Activated T-helper 1 cell treated with anti-CD3 and anti-CD28 coated beads, Interleukin-2, amount 50 U/mL, for 16 hours (primary cell): ENCODE measurements at regions not wholly inside any gene's neighbourhood (a gene's known extent, or its start where the extent isn't known, plus 50 kb on each side); places are given as distances from the start of the nearest gene placed in this dataset.

Experiments
- DNase-seq, 2 donors: peaks; one replicate each; pipeline ENCODE4 v3.0.0-alpha.2; 2020; ENCODE audit warnings: low read depth in 1 of 2, low spot score in 1 of 2

DNA sequence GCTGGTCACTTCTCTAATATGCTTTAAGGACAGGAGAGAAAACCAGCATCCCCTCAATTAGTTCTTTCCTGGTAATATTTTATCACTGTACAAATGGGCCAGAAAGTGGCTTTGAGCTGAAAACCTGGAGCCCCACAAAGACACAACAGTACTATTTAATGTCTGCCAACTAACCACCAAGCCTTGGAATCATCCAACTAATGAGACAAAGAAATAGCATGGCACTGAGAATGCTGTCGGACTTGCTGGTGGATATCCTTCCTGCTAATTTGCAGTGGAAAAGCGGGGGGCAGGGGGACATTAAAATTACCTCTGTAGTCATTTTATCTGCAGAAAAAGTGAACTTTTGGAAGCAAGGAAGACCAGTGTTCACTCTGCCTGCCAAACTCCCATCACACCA, 288.5 kb downstream of the KBTBD8 start:
- DNase-seq, result no peak

DNA sequence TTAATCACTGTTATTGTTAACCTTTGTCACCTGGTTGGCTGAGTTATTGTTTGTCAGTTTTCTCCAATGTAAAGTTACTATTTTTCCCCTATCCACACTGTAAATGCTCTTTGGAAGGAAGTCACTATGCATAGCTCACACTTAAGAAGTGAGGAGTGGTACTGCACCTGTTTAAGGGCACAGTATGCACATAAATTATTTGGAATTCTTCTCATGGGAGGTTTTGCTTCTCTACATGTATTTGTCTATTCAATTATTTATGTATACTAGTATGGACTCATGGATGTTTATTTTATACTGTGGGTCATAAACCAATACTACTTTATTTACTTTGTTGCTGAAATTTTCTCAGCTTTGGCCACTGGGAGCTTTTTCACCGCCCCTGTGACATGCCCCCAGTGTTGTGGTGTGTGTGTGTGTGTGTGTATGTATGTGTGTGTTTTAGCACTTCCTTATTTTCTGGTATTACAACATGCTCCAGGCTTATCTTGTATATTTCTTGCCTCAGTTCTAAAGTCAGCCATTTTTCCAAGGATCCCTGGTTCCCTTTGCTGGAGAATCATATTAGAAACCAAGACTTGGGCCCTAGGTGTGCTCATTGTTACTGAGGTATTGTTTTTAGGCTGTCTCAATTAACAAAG, 290.5 kb downstream of the KBTBD8 start:
- no peak for DNase-seq

DNA sequence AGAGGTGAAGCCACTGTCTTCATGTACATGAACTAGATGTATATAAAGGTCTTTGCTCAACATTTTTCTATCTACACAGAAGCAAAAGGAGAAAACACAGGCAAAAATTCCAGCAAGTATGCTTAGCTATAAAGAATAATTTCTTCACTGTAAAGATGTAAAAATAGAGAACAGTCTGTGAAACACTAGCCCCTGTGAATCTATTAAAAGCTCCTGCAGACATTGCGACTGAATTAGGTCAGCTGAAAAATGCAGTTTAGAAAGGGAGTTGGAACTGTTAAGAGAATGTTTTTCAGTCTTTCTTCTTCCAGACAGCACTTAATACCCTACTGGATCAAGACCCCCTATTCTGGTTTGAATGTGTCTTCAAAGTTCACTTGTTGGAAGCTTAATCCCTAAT, 291.5 kb downstream of the KBTBD8 start:
- DNase-seq, result no peak

DNA sequence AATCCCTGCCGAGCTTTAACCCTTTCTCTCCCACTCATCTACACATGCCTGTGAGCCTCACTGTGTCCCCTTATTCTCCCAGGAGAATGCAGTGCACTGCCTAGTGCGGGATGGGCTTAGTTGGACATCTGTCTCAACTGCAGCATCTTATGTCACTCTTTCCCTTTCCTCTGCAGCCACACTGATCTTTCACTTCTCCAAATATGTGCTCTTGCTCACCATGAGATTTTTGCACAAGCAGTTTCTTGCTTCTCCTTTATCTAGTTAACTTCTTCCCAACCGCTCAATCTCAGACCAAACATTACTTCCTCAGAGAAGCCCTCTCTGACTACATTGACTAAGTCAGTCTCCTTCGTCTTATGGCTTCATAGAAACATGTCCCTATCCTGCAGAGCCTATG, 292.3 kb downstream of the KBTBD8 start:
- no peak for DNase-seq

DNA sequence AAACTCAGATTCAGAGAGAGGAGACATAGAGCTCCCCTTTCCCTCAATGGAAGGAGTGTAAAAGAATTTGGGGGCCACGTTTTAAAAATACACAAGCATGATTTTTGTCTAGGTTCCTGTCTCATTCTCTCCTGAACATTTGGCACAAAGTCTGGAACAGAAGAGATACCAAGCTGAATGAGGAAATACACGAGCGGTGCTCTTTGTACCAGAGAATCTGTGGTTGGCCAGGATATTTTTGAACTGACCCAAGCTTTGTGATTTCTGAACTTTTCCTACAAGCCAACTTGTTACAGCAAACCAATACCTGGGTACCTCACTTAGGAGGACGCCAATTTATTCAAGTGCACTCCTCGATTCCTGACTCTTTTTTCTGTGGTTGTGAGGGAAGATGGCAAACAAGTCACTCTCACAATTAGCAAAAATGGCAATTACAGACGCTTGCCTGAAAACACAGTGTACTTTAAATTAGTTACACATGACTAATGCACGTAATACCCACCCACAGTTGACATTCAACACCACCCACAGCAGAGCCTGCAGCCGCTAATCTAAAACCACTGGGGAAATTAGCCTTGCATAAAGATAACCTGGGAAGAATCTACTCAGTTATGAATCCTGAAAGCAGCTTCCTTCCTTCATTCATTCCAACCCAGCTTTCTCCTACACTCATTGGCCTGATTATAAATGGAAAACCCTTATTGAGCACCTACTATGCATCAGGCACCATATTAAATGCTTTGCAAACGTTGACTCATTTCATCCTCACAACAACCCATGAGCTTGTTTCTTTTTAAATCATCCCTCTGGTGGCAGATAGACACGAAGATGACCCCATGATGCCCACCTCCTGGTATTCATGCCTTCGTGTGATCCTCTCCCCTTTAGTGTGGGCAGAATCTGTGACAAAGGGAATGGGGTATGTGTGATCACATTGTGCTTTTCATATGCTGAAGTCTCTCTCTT, 293.5 kb downstream of the KBTBD8 start:
- DNase-seq, result no peak

DNA sequence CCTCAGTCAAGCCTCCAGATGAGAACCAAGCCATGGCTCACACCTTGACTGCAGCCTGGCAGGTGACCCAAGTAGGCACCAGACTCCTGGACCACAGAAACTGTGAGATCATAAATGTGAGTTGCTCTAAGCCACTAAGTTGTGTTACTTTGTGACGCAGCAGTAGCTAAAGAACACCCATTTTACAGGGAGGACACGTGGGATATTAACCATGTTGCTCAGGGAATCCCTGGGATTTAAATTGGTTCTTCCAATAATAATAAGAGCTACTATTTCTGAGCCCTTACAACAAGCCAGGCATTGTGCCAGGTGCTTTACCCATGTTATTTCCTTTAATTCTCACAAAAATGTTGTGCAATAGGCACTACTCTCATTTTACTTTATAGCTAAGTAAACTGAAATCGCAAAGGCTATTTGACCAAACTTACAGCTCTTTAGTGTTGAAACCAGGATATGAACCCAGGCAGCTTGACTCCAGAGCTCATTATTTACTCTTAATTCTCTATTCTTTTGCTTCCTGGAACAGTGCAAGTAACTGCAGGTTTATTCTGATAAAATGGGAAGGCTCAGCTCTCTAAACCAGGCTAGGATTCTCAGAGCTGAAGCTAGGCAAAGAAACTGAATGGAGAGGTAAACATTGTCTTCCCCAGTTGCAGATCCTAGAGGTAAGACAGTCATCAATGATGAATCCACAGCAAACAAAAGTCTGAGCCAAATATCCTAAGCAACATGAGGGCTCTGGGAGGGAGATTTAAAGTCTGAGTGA, 294.4 kb downstream of the KBTBD8 start:
- DNase-seq, result no peak

DNA sequence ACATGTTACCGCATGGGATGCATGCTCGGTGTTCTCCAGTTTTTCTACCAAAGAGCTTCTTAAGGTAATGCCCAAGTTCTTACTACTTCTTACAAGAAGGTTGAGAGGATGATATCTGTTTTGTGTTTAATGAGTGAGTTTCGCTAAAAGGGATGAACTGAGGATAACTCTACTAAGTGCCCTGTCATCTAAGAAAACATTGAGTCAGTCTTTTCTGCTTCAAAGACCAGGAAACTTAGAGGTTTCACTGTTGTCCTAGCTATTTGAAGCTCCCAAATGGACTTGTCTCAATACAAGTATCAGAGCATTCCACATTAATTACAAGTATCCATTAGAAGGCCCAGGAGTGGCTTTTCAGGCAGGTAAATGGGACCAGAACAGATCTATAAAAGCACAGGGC, 296.2 kb downstream of the KBTBD8 start:
- DNase-seq, result no peak

DNA sequence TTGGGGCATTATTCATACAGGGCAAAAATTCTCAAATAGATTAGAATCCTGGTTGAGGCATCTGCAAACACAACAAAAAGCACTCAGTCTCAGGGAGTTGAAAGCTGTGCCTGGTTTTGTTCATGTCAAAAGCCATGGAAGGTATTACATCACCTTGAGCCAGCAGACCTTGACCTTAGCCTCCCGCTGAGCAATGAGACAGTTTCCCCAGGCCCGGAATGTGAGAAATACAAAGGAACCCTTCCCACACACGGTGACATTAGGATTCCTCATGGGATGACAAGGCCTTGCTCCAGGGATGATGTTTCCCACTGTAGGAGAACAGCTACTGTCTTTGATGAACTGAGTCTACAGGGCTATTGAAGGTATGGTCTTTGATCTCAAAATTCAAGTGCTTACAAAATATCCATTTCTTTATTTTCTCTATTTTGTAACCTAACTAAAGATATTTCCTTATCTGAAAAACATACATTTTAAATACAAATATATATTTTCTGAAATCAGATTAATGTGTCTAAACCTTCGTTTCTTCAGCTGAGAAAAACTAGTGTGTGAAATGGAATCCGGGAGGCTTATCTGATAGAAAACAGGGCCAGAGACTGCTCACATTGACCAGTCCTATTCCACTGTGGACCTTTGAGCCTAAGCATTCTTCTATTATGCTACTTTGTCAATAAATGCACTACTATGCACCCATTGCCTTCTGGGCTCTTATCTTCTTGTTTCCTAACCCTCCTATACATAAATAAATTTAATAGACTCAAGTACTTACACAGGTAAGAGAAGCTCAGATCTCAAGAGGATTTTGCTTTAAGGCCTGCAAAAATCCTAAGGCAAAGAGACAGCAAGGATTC, 298.2 kb downstream of the KBTBD8 start:
- no peak for DNase-seq

DNA sequence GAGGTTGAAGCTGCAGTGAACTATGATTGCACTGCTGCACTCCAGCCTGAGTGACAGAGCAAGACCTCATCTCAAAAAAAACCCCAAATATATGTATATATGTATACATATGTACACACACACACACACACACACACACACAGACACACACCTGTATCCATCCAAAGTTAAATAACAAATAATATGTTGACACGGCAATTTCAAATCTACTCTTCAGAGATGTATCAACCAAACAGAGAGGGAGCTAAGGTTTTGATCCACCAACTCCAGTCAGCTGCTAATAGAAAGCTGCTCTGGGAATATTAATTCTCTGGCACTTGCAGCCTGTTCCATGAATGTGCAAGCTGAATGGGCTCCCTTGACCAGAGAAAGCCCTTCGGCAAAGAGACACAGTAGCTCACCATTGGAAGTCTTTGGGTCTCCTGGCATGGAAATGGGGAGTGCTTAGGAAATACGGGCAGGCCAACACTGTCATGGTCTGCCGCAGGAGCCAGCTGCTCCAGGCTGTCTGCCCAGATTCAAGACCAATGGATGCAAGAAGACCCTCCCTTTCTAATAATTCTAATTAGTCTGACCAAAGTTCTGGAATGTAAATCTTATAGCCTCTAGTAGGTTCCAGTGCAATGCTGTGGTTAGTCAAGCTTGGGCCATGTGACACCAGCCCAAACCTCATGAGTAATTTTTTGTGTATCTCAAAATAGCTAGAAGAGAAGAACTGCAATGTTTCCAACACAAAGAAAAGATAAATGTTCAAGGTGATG, 299.8 kb downstream of the KBTBD8 start:
- DNase-seq, result no peak

DNA sequence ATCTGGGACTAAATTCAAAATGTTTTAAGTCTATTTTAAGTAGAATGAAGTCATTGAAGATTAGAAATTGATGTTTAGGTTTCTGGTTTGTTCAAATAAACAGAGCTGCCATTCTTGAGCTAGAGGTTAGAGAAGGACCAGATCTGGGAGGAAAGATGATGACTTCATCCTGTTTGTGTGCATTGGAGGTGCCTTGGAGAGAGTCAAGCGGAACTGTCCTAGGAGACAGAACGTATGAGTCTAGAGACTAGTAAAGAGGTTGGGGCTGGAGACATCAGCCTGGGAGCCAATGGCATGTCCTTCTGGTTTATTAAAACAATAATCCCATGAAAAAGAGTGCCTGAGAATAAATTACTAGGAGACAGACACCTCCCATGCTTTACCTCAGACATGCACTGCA, 303.4 kb downstream of the KBTBD8 start:
- no peak for DNase-seq

DNA sequence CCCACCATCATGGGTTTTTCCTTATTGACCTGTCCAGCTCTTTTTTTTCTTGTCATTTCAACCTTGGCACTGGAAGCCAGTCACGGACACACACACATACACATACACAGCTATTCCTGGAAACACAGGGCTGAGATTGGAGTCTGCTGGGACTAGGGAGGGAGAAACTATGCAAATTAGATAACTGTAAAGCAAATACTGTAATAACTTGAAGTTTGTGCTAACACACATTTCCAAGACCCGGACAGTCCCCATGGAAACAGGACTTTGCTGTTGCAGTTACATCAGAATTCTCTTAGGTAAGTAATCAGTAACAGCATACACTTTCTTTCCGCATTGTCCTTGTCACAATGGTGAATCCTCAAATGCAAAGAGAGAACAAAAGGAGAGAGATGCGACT, 304.4 kb downstream of the KBTBD8 start:
- DNase-seq, result no peak

DNA sequence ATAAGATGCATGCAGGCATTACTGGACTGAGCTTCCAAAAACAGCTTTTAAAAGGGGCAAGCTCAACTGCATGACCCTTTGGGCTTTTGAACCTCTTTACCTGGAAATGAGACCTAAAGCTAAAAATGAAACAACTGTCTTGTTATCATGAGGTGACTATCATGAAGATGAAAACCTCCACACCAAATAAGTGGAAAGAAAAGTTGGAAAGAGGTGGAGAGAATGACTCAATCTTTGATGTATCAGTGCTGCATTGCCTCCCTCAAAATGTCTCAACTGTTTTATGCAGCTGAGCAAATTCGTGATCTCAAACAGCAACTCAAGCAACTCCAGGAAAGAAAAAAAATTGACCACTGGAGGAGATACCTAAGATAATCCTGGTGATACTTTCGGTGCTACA, 307.1 kb downstream of the KBTBD8 start:
- no peak for DNase-seq

DNA sequence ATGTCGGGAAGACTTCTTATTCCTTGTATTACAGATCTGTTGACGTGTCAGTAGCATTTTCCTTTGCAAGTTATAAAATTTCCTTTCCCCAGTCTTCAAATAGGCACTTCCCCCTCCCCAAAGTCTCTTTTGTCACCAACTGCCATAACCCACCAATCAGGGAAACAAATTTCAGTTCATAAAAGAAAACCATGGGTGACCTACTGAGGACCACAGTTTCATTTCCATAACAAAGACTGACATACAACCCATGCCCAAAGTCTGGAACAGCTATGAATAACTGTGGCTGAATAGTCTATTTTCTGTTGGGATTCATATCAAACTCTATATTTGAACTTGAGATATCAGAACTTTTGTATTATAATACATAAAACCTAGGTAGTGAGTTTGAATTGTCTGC, 307.8 kb downstream of the KBTBD8 start:
- DNase-seq, result no peak

DNA sequence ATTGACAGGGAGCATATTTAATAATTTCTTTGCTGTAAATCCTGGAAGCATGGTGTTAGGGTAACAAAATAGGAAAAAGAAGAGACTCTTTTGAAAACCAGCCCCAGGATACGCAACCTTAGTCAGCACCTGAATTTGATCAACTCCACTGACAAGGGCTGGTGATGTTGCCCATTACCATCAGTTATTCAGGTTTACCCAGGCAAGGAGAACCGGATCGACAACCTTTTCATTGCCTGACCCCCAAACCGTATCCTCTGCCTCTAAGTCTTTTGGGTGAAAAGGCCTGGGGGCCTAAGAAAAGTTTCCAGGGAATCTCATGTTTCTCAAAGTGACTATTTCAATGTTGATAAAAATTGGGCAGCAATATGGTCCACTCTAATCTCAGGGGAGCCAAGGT, 313.3 kb downstream of the KBTBD8 start:
- DNase-seq, result no peak

DNA sequence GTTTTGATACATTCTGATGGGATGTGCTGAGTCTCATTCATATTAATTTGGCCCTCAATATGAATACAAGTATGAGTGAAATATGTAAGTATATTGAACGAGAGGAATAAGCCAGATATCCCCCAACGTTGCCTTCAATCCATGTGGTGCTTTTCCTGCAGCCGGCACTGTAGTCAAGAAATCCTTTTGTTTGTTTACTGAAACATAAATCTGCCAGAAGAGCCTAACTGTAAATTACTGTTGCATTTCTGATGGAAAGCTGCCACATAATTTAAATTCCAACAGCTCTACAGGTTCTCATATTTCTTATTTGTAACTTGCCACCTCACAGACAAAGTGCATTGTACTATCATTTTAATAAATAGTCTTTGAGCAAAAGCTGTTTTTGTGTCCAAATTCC, 314.0 kb downstream of the KBTBD8 start:
- no peak for DNase-seq

DNA sequence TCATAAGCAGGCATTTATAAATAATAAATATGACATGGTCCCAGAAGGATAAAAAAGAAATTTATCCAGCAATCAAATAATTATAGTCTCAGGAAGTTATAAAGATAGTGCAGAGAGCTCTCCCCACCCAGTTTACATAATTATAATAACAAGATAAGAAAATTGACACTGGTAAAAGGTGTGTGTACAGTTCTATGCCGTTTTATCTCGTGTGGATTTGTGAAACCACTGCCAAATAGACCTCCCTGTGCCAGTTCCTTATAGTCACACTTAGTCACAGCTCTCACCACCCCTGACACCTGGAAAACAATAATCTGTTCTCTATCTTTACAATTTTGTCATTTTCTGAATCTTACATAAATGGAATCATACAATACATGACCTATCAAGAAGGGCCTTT, 320.1 kb downstream of the KBTBD8 start:
- DNase-seq, result no peak

DNA sequence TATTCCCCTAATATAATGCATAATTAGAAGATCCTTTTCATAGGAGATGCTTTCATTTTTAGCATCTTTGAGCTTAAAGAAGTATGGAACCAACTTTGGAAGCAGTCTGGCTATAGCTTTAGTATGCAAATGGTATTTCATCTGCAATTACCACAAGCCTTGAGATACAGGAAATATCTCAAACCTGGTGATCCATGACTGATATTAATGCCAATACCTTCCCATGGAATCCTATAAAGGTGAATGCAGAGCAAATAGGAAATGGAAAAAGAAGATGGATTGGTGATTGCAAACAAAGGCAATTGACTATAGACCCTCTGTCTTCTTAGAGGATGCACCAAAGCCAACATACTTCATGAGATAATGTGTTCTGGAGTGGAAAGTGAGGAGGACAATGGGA, 326.4 kb downstream of the KBTBD8 start:
- no peak for DNase-seq
